T-helper 2 cell (primary cell): ENCODE measurements at regions not wholly inside any gene's neighbourhood (a gene's known extent, or its start where the extent isn't known, plus 50 kb on each side); places are given as distances from the start of the nearest gene placed in this dataset.
"Not testable (repeated sequence)": the region's sequence is repeated elsewhere in the genome, so short reads cannot be mapped to it uniquely, and the experiment has no call there.

Experiments
- DNase-seq, 5 experiments: peaks; one replicate each; pipeline versions ENCODE4 v3.0.0 to v3.0.0-alpha.2; 2012 to 2022

DNA sequence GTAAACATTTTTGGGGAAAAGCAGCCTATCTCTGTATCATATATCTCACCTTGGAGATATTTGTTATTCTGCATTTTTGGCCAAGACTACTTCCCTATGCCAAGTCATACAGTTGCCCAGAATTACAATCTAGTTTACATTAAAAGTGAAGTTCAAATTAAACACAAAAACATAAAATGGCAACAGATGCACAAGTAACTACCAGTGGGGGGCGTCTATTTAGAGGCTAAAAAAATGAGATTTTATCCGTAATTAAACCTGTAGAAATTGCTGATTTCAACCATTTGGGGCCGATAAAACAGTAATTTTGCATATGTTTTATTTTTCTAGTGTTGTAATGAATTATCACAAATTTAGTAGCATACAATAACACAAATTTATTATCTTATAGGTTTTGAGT is 787.1 kb upstream of the CHD1 start:
- DNase-seq: no peak

DNA sequence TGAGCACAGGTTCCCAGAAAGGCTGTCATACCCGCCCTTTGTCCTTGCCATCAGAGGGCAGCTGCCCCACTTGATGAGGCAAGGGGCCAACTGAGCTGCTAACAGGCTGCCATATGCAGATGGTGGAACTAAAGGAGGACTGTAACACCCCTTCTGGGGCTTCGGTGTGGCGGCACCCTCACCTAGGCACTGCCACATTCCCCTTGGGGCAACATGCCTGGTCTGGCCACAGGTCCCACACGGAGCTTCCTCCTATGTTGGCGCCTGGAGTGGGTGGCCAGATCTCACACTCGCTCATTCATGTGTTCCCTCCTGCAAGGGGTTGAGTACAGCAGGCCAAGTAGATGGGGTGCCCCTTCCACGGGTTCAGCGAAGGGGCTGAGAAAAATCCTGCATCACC is 777.4 kb upstream of the CHD1 start:
- no peak for DNase-seq

DNA sequence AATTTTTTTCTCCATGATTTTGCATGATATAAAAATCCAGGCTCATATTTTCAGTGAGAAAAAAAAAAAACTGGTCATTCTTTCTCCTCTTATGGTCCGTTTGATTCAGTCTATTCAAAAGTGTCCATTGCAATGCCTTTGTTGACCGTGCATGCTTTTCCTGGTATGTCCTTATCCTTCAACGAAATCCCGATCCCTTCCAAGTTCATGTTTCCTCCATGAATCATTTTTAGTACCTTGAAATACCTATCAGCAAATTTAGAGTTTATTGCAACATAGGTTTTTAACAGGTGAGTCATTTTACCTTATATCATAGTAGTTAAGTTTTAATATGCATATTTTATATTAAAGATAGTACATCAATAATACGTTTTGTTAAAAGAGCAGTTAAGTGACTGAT is 773.8 kb upstream of the CHD1 start:
- no peak for DNase-seq

DNA sequence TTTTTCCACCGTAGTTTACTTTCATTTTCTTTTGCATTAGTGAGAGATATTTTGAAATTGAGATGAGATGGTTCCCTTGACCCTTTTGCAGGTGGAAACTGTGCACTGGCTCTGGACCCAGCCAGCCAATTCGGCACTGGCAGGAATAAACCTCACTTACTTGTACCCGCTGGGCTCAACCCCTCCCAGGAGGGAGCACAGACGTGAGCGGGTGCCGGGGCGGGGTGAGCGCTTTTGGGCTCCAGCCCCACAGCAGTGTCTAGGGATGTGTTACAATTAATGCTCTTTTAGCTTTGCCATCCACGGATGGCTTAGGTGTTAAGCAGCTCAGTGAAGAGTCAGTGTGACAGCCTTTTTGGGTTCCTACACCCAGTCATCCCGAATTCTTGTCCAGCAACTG is 766.1 kb upstream of the CHD1 start:
- no peak for DNase-seq

DNA sequence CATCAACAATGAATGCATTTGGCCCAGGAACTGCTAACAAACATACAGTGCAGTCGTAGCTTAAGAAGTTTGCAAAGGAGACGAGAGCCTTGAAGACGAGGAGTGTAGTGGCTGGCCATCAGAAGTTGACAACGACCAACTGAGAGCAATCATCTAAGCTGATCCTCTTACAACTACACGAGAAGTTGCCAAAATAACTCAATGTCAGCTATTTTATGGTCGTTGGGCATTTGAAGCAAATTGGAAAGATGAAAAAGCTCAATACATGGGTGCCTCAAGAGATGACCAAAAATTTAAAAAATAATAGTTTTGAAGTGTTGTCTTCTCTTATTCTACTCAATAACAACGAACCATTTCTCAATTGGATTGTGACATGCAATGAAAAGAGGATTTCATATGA is 757.7 kb upstream of the CHD1 start:
- DNase-seq: no peak

- DNase-seq: no peak
Measured at GRCh38 chr5:99675974-99676373, 747.2 kb upstream of the CHD1 start.

GRCh38 chr5:99674101-99674500 is 745.3 kb upstream of the CHD1 start:
- no peak for DNase-seq

DNA sequence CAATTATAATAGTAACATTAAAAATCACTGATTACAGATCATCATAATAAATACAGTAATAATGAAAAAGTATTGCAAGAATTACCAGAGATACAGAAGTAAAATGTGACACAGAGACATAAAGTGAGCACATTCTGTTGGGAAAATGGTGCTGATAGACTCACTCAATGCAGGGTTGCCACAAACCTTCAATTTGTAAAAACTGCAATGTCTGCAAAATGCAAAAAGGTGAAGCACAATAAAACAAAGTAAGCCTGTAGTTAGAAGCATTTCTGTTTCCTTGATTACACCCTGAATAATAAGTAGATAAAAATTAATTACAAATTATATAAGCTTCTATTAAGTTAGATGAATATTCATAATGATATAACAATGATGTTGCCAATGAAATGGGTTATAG is 736.2 kb upstream of the CHD1 start:
- no peak for DNase-seq

DNA sequence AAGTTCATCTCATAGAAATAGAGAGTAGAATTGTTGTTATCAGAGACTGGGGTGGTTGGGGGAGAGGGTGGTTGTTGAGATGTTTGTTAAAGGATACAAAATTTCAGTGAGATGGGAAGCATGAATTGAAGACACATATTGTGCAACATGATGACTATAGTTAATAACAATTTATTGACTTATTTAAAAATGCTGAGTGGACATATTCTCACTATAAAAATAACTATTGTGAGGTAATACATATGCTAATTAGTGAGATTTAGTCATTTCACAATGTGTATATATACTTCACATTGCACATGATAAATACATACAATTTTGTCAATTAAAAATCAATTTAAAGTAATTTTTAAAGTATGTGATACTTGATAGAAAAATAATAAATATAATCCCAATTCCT is 722.5 kb upstream of the CHD1 start:
- DNase-seq: no peak

DNA sequence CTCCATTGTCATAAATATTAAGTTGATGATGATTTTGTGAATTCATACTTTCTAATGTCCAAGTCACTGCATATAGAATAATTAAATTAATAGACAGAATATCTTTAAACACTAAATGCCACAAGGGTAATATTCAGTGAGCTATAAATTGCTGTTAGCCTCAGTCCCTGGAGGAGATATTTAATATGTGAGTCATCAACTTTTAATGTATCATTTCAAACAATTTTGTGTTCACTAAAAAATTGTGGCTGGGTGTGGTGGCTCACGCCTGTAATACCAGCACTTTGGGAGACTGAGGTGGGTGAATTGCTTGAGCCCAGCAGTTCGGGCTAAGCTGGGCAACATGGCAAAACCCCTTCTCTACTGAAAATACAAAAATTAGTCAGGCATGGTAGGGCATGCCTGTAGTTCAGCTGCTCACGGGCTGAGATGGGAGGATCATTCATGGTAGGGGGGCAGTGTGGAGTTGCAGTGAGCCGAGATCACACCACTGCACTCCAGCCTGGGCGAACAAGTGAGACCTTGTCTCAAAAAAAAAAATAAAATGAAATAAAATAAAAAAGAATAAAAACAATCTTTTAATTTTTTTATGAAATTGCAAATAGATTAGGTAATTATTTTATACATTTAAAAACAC is 717.3 kb upstream of the CHD1 start:
- no peak for DNase-seq

DNA sequence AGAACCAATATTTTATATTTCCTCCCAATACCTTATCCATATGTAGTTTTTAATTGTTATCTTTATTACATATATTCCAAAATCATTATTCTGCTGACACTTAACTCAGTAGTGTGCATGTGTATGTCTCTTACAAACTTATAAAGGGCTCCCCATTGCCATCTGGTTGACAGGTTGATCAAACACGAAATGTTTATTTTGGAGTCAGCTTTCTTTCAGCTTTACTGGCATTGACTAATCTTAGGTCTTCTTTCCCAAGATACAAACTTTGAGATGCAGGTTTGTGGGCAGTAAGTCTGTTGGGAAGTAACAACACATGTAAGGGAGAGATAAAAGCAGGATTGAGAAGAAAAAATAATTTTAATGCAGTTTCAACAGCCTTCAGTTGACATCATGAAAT is 716.0 kb upstream of the CHD1 start:
- DNase-seq: no peak

DNA sequence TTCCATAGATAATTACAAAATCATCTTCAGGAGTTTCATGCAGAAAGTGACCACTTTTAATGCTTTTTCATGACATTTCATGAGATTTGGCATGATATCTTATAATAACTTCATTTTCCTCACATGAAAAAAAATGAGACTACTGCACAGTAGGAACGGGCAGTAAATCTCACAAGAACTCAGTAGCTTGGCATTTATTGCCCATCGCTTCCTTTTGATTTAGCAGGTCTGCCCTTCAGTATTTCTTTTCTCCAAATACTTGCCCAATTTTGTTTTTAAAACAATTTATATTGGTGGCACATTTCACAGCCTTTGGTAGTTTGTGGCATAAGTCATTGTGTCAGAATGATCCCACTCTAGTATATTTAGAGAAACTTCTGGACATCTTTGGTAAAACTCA is 711.8 kb upstream of the CHD1 start:
- DNase-seq: no peak

DNA sequence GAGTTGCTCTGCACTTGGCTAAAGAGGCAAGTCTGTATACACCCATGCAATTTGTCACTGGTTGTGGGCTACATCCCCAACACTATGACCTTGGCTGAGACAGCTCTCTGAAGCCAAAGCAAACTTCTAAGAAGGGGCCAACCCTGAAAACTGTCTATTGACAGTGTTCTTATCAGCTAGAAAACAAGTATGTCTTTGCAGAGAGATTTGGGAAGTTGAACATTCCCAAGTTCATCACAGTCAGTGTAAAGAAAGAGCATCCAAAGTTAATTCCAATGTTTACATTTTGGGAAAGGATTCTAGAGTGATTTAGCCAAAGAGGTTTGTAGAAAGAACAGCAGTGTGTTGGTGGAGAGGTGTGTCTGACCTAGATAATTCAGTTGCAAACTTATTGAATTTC is 711.1 kb upstream of the CHD1 start:
- DNase-seq: no peak

- DNase-seq: no peak
Measured at GRCh38 chr5:99636663-99637062, 707.9 kb upstream of the CHD1 start.

GRCh38 chr5:99621772-99622681 is 693.2 kb upstream of the CHD1 start:
- no peak for DNase-seq

- DNase-seq: no peak
Measured at GRCh38 chr5:99617335-99617734, 688.5 kb upstream of the CHD1 start.

DNA sequence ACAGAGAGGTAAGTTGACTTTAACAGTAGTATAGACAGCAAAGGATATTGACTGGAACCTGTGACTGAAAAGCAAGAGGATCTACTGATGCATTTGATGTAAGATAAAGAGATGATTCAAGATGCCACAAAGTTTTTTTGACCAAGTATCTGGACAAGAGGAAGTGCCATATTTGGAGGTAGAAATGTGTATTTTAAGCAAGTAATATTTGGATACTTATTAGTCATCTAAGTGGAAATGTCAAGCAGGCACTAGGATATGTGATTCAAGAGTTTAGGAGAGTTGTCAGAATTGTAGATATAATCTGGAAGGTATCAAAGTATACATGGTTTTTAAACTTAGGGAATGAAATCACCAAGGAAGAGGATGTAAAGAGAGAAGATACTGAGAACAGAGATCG is 686.1 kb upstream of the CHD1 start:
- no peak for DNase-seq

DNA sequence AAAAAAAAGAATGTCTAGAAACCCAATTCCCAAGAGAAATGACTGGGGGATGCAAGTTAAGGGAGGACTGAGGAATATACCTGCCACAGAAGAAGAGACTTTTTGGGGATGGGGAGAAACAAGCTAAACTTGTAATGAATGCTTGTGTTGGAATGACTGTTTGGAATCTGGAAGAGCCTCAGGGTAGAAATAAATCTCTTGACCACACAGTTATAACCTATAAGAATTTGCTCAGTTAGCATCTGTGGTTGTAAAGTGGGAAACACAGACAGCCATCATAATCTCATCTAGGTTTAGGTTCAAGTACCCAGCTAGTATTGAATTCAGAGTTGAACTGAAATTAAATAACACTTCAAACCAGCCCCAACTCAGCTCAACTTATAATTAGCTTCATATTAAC is 678.3 kb upstream of the CHD1 start:
- DNase-seq: no peak

- no peak for DNase-seq
Measured at GRCh38 chr5:99605904-99606303, 677.1 kb upstream of the CHD1 start.

GRCh38 chr5:99600952-99601351 is 672.1 kb upstream of the CHD1 start:
- DNase-seq: no peak

- no peak for DNase-seq
Measured at GRCh38 chr5:99590806-99591205, 662.0 kb upstream of the CHD1 start.

DNA sequence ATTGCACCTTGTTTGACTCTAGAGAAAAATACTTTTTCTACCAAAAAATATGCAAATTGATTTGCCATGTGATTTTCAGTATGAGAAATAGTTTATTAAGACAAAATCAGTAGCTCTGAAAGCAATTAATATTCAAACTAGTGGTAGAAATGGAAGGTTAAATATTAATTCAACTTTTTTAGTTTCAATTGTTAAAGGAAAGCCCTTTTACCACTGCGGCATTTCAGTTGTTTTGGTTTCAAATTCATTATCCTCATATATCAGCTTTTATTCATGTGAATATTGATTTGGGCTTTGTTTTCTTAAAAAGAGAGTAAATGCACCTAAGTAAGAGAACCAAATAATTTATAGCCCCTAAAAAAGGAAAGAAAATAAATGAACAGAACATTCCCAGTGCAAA is 660.6 kb upstream of the CHD1 start:
- DNase-seq: no peak

DNA sequence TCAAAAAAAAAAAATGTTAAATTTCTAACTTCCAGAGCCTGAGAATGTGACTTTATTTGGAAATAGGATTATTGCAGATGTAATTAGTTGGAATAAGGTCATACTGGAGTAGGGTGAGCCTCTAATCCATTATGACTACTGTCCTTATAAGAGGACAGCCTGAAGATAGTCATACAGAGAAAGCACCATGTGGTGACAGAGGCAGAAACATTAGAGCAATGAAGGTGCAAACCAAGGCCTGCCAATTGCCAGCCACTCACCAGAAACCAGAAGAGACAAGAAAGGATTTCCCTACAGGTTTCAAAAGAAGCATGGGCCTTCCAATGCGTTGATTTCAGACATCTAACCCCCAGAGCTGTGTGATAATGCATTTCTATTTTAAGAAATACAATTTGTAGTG is 659.2 kb upstream of the CHD1 start:
- no peak for DNase-seq

DNA sequence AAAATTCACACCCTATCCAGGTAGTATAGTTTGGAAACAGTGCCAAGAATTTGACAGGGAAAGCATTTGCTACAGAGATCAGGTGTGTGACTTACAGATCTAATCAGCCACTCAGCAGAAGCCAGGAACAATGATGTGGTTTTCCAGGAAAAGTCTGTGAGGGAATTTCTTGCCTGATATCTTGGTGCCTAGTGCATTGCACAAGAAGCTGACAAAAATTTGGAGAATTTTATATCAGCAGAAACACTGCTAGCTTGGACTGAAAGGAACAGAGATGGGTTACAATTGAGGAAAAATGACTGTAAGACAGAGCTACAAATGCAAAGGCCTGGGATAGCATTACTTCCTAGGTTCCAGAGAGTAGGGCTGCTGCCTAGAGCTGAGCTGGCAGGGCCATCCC is 658.1 kb upstream of the CHD1 start:
- no peak for DNase-seq

DNA sequence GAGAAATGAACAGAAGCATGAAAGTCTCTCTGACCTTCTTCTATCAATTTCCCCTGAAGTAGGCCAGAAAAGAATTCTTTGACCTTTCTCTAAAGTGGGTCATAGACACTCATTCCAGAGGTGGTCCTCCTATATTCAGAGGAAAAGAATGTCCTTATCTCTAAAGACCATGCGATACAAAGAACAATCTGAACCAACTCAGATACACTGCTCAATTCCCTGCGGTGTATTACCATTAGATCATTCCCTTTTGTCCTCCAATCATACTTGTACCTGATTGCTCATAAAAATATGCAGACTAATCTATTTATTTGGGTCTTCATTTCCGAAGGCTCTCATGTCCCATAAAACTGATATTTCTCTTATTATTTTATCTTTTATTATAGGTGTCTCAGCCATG is 652.4 kb upstream of the CHD1 start:
- DNase-seq: not testable (repeated sequence)
